HL-60 (cell line): ENCODE measurements at regions not wholly inside any gene's neighbourhood (a gene's known extent, or its start where the extent isn't known, plus 50 kb on each side); places are given as distances from the start of the nearest gene placed in this dataset.
"Not testable (repeated sequence)": the region's sequence is repeated elsewhere in the genome, so short reads cannot be mapped to it uniquely, and the experiment has no call there.

Source experiments
- CTCF ChIP-seq: IDR thresholded peaks from one replicate; pipeline ENCODE4 v1.5.1; 2011; ENCODE audit warnings: low read length, control low read depth, inconsistent platforms; ENCODE audit not compliant: insufficient read depth
- POLR2AphosphoS5 ChIP-seq: IDR thresholded peaks from 2 replicates; pipeline ENCODE4 v1.6.1; 2012; ENCODE audit warnings: low read depth
- REST ChIP-seq: IDR thresholded peaks from 2 replicates; pipeline ENCODE4 v1.6.1; 2012; ENCODE audit warnings: low read depth; ENCODE audit not compliant: insufficient replicate concordance

- TF ChIP-seq CTCF, POLR2AphosphoS5, REST: not testable (repeated sequence)
Measured at GRCh38 chr16:18127033-18127432, 209.5 kb downstream of the NPIPA8 start.
